ENCODE measurements at regions not wholly inside any gene's neighbourhood (a gene's known extent, or its start where the extent isn't known, plus 50 kb on each side); places are given as distances from the start of the nearest gene placed in this dataset.

- TF ChIP-seq, protein P1, sequence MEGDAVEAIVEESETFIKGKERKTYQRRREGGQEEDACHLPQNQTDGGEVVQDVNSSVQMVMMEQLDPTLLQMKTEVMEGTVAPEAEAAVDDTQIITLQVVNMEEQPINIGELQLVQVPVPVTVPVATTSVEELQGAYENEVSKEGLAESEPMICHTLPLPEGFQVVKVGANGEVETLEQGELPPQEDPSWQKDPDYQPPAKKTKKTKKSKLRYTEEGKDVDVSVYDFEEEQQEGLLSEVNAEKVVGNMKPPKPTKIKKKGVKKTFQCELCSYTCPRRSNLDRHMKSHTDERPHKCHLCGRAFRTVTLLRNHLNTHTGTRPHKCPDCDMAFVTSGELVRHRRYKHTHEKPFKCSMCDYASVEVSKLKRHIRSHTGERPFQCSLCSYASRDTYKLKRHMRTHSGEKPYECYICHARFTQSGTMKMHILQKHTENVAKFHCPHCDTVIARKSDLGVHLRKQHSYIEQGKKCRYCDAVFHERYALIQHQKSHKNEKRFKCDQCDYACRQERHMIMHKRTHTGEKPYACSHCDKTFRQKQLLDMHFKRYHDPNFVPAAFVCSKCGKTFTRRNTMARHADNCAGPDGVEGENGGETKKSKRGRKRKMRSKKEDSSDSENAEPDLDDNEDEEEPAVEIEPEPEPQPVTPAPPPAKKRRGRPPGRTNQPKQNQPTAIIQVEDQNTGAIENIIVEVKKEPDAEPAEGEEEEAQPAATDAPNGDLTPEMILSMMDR (IDR thresholded peaks at IDR 0.05), result no peak
These were observed 151.4 kb upstream of the PPP1R3A start (continued) for GRCh38 chr7:114070246-114070645.

- Histone ChIP-seq H3K4me2 (no peak overlapping the region), H3K4me3 (ENCODE audit: low read depth in 2 of 2, low read length in 1 of 2) (no peak overlapping the region), H2AFZ (ENCODE audit: low read depth) (no peak overlapping the region), H4K20me1 (ENCODE audit: insufficient read depth) (no peaks in the 10 kb centered on the region), H3K27ac (ENCODE audit: low read depth in 2 of 2, low read length in 1 of 2) (no peak overlapping the region), H3K9ac (no peak overlapping the region), H3F3A (replicated peaks; ENCODE audit: insufficient read depth) (no peaks in the 10 kb centered on the region), H3K79me2 (ENCODE audit: insufficient read depth) (no peaks in the 10 kb centered on the region), H3K4me1 (ENCODE audit: control insufficient read depth in 1 of 2, insufficient read depth in 2 of 2, low read depth in 1 of 2, low read length in 1 of 2) (no peaks in the 10 kb centered on the region), H3K36me3 (replicated peaks in 1 of 2; ENCODE audit: control insufficient read depth in 1 of 2, insufficient read depth in 2 of 2, low read length in 1 of 2) (no peaks in the 10 kb centered on the region), H3K9me2 (no peaks in the 10 kb centered on the region), H3K27me3 (ENCODE audit: insufficient read depth) (peaks cover 24% of the 10 kb centered on the region; the same call in 1 of the 2 replicates), H3K9me3 (no peaks in the 10 kb centered on the region)
- TF ChIP-seq EP300 (IDR thresholded peaks at IDR 0.05; ENCODE audit: borderline replicate concordance in 1 of 2, low read depth in 1 of 2, low read length in 1 of 2) (no peak), NFIC (IDR thresholded peaks at IDR 0.05; ENCODE audit: borderline replicate concordance) (no peak), TCF12 (IDR thresholded peaks at IDR 0.05) (no peak), NRF1 (IDR thresholded peaks at IDR 0.05; ENCODE audit: low read depth, low read length) (no peak), ELF1 (IDR thresholded peaks at IDR 0.05) (no peak), FOXM1 (IDR thresholded peaks at IDR 0.05; ENCODE audit: low read depth) (no peak), RFX5 (IDR thresholded peaks at IDR 0.05; ENCODE audit: low read length) (no peak), IRF3 (IDR thresholded peaks at IDR 0.05; ENCODE audit: low read depth, low read length) (no peak), SMC3 (IDR thresholded peaks at IDR 0.05; ENCODE audit: low read depth, low read length) (no peak), POLR2AphosphoS5 (IDR thresholded peaks at IDR 0.05; ENCODE audit: low read depth, low read length) (no peak), GABPA (IDR thresholded peaks at IDR 0.05; ENCODE audit: low read depth) (no peak), MEF2A (IDR thresholded peaks at IDR 0.05; ENCODE audit: borderline replicate concordance, low read depth) (no peak)
- TF ChIP-seq, protein P2, sequence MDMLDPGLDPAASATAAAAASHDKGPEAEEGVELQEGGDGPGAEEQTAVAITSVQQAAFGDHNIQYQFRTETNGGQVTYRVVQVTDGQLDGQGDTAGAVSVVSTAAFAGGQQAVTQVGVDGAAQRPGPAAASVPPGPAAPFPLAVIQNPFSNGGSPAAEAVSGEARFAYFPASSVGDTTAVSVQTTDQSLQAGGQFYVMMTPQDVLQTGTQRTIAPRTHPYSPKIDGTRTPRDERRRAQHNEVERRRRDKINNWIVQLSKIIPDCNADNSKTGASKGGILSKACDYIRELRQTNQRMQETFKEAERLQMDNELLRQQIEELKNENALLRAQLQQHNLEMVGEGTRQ (IDR thresholded peaks at IDR 0.05; ENCODE audit: borderline replicate concordance, low read depth, low read length), result no peak
- TF ChIP-seq, protein P3, sequence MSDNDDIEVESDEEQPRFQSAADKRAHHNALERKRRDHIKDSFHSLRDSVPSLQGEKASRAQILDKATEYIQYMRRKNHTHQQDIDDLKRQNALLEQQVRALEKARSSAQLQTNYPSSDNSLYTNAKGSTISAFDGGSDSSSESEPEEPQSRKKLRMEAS (IDR thresholded peaks at IDR 0.05; ENCODE audit: low read depth), result no peak
- TF ChIP-seq, protein P4, sequence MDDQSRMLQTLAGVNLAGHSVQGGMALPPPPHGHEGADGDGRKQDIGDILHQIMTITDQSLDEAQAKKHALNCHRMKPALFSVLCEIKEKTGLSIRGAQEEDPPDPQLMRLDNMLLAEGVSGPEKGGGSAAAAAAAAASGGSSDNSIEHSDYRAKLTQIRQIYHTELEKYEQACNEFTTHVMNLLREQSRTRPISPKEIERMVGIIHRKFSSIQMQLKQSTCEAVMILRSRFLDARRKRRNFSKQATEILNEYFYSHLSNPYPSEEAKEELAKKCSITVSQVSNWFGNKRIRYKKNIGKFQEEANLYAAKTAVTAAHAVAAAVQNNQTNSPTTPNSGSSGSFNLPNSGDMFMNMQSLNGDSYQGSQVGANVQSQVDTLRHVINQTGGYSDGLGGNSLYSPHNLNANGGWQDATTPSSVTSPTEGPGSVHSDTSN (IDR thresholded peaks at IDR 0.05), result no peak
- ChIA-PET CTCF (no interaction called here), POLR2A (no interaction called here)
- DNase-seq, result no peak
- WGBS (ENCODE audit: low lambda C conversion rate), result 13% methylated on average over 3 of the region's 3 CpGs
These were observed 144.0 kb upstream of the PPP1R3A start for GRCh38 chr7:114062810-114063209.

All from SK-N-SH (cell line).